Heart left ventricle (tissue), 13 donors: ENCODE measurements at regions not wholly inside any gene's neighbourhood (a gene's known extent, or its start where the extent isn't known, plus 50 kb on each side); places are given as distances from the start of the nearest gene placed in this dataset.

Source experiments
- CTCF ChIP-seq, 12 donors: fragments of 200-600 bp; sonication (generic) in 4 of 12; IDR thresholded peaks; one replicate each; pipeline versions ENCODE4 v1.5.0 to v1.8.0; 2018 to 2022; ENCODE audit warnings: antibody characterized with exemption in 12 of 12, mild to moderate bottlenecking in 5 of 12
- POLR2A ChIP-seq, 2 donors: fragments of 450-650 bp; IDR thresholded peaks; one replicate each; pipeline ENCODE4 v1.6.1; 2017; ENCODE audit warnings: antibody characterized with exemption in 2 of 2, mild to moderate bottlenecking in 2 of 2, moderate library complexity in 2 of 2
- donor health status: ischemic (EF 13 %, LVEDD 7.1; RV severe dilation, severe dysfunction).
- donor health status: DM: no; HTN: yes; CAD: no.
- donor health status: DM: no; HTN: no; CAD: no.
- donor health status: ischemic (EF 25% LVEDD 6.9; RV normal size, moderate dysfunction).
- donor health status: ischemic (EF 25% LVEDD 5.7; RV mildly dilated, moderate dysfunction).
- donor health status: ischemic (EF 35%, LVEDD 5.7; RV mildly dilated, moderate dysfunction).
- donor health status: nonischemic (EF 11% LVEDD 7.7; RV severe dilation, severe dysfunction).
- donor health status: DM: yes; HTN: yes; CAD: no.
- donor health status: PGD.
- donor health status: ischemic (EF 29% LVEDD 5.4; RV normal size, mild dysfunction).
- donor health status: nonischemic (EF 23%, LVEDD 6.1; RV moderate dilation, normal function).

- TF ChIP-seq CTCF (IDR thresholded peaks at IDR 0.05) (no peak), POLR2A (IDR thresholded peaks at IDR 0.05) (no peak)
These were observed 99.6 kb upstream of the RPL34 start for GRCh38 chr4:108520807-108521206.
